WI38 (cell line): ENCODE measurements at regions not wholly inside any gene's neighbourhood (a gene's known extent, or its start where the extent isn't known, plus 50 kb on each side); places are given as distances from the start of the nearest gene placed in this dataset.

ENCODE experiments used
- H3K4me3 ChIP-seq: 2 replicates; pipeline ENCODE4 v1.5.1; 2011; ENCODE audit warnings: low read depth, mild to moderate bottlenecking, control low read depth, low read length
- TF ChIP-seq, protein P1 (sequence below): IDR thresholded peaks from 2 replicates; pipeline ENCODE4 v1.5.1; 2012; ENCODE audit warnings: low read depth, mild to moderate bottlenecking, control low read depth, low read length

DNA sequence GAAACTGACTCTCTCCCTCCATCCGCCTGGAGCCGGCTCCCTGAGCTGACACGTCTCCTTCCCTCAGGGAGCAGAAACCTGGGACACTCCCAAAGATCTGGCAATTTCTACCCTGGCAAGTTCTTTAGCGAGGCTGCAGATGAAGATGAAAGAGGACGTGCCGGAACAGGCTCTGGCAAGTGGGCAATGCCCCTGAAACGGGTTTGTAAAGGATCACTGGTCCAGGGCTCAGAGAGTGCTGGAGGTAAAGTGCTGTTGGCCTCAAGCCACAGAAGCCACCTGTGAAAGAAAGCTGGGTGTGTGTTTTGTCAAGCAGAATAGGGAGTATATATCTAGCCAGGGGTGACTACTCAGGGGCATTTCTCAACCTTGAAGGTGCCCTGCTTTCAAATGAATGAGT lies 131.4 kb upstream of the ATP6AP2 start:
- TF ChIP-seq, protein P1, sequence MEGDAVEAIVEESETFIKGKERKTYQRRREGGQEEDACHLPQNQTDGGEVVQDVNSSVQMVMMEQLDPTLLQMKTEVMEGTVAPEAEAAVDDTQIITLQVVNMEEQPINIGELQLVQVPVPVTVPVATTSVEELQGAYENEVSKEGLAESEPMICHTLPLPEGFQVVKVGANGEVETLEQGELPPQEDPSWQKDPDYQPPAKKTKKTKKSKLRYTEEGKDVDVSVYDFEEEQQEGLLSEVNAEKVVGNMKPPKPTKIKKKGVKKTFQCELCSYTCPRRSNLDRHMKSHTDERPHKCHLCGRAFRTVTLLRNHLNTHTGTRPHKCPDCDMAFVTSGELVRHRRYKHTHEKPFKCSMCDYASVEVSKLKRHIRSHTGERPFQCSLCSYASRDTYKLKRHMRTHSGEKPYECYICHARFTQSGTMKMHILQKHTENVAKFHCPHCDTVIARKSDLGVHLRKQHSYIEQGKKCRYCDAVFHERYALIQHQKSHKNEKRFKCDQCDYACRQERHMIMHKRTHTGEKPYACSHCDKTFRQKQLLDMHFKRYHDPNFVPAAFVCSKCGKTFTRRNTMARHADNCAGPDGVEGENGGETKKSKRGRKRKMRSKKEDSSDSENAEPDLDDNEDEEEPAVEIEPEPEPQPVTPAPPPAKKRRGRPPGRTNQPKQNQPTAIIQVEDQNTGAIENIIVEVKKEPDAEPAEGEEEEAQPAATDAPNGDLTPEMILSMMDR, result no peak
- no peak overlapping the region for H3K4me3 ChIP-seq

- H3K4me3 ChIP-seq, result no peak overlapping the region
- TF ChIP-seq, protein P1, result no peak
These were observed 132.0 kb upstream of the ATP6AP2 start for GRCh38 chrX:40448793-40449192.

- TF ChIP-seq, protein P1, result no peak
These were observed 133.8 kb upstream of the ATP6AP2 start for GRCh38 chrX:40446921-40447320.

DNA sequence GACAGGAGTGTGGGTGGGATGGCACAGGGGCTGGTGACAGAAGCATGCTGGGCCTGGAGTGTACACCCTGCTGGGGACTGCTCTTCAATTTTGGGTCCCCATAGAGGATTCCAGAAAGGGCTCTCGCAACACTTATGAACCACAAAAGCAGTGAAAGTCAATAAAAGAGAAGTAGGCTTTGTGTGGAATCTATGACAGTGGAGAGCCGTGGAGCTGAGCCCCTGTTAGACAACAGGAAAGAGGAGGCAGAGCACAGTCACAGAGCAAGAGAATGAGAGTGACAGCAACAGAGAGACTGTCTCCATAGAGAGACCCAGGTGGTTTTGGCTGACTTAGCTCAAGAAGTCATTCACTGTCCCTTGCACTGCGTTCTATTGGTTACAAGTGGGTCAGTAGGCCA lies 135.1 kb upstream of the ATP6AP2 start:
- no peak overlapping the region for H3K4me3 ChIP-seq
- TF ChIP-seq, protein P1, result no peak

More at GRCh38 chrX:40446921-40447320, 133.8 kb upstream of the ATP6AP2 start:
- H3K4me3 ChIP-seq, result no peak overlapping the region

GRCh38 chrX:40444798-40445496 lies 135.8 kb upstream of the ATP6AP2 start:
- TF ChIP-seq, protein P1, result no peak

DNA sequence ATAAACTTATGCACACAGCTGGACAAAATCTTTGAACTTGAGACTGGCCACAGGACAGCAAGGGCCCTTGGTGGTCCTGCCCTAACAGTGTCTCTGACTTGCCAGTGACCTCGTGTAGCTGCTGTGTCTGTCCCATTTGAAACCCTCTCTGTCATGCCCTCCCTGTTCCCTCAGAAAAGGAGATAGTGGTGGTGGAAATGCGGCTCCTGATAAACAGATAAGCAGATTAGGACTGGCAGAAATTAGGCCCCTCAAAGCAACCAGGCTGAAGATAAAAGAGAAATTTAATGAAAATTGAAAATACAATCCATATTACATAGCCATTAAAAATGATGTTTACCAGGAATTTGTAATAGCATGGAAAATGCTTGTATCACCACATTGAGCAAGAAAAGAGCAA lies 136.6 kb upstream of the ATP6AP2 start:
- TF ChIP-seq, protein P1, result no peak
- H3K4me3 ChIP-seq, result no peak overlapping the region

More at GRCh38 chrX:40444798-40445496, 135.8 kb upstream of the ATP6AP2 start:
- H3K4me3 ChIP-seq, result no peak overlapping the region

- TF ChIP-seq, protein P1, result no peak
- H3K4me3 ChIP-seq, result no peak overlapping the region
These were observed 139.9 kb upstream of the ATP6AP2 start for GRCh38 chrX:40440866-40441265.
